DOHH2 (cell line): ENCODE measurements at regions not wholly inside any gene's neighbourhood (a gene's known extent, or its start where the extent isn't known, plus 50 kb on each side); places are given as distances from the start of the nearest gene placed in this dataset.
"Not testable (repeated sequence)": the region's sequence is repeated elsewhere in the genome, so short reads cannot be mapped to it uniquely, and the experiment has no call there.

ENCODE experiments used
- H3F3A ChIP-seq: fragments of 200-600 bp; sonication (generic), shearing (Covaris generic); 2 replicates; pipeline ENCODE4 v1.6.0; 2016; ENCODE audit warnings: antibody characterized with exemption, mild to moderate bottlenecking; ENCODE audit not compliant: control insufficient read depth, insufficient read depth
- H3K27ac ChIP-seq: fragments of 200-600 bp; sonication (generic); 2 replicates; pipeline ENCODE4 v1.5.1; 2014; ENCODE audit warnings: low read depth, mild to moderate bottlenecking, low read length, moderate library complexity
- H3K27me3 ChIP-seq: fragments of 200-600 bp; sonication (generic); 2 replicates; pipeline ENCODE4 v1.6.1; 2014; ENCODE audit warnings: mild to moderate bottlenecking, low read length, mixed read lengths; ENCODE audit not compliant: control insufficient read depth
- H3K36me3 ChIP-seq: fragments of 200-600 bp; sonication (generic); 2 replicates; pipeline ENCODE4 v1.6.1; 2014; ENCODE audit warnings: mild to moderate bottlenecking, low read length, moderate library complexity, mixed read lengths; ENCODE audit not compliant: control insufficient read depth
- H3K4me1 ChIP-seq: fragments of 200-600 bp; sonication (generic); 2 replicates; pipeline ENCODE4 v1.6.1; 2014; ENCODE audit warnings: mild to moderate bottlenecking, low read length, mixed read lengths; ENCODE audit not compliant: control insufficient read depth
- H3K4me2 ChIP-seq: fragments of 200-600 bp; sonication (generic); 2 replicates; pipeline ENCODE4 v1.6.0; 2014; ENCODE audit warnings: mild to moderate bottlenecking, low read length, moderate library complexity
- H3K4me3 ChIP-seq: fragments of 200-600 bp; sonication (generic); 2 replicates; pipeline ENCODE4 v1.5.1; 2014; ENCODE audit warnings: mild to moderate bottlenecking, low read length, mixed read lengths
- H3K79me2 ChIP-seq: fragments of 200-600 bp; sonication (generic); 2 replicates; pipeline ENCODE4 v1.6.1; 2014; ENCODE audit warnings: mild to moderate bottlenecking, low read length, mixed read lengths; ENCODE audit not compliant: control insufficient read depth
- H3K9me2 ChIP-seq: fragments of 200-600 bp; sonication (generic); replicated peaks from 2 replicates; pipeline ENCODE4 v1.6.1; 2014; ENCODE audit warnings: mild to moderate bottlenecking, low read length, mixed read lengths; ENCODE audit not compliant: control insufficient read depth
- H3K9me3 ChIP-seq: fragments of 200-600 bp; sonication (generic); 2 replicates; pipeline ENCODE4 v1.6.1; 2014; ENCODE audit warnings: antibody characterized with exemption, low read length, mixed read lengths; ENCODE audit not compliant: control insufficient read depth, insufficient read depth
- H4K20me1 ChIP-seq: fragments of 200-600 bp; sonication (generic); 2 replicates; pipeline ENCODE4 v1.6.0; 2014; ENCODE audit warnings: low read depth, mild to moderate bottlenecking, antibody characterized with exemption, low read length, moderate library complexity; ENCODE audit not compliant: control insufficient read depth, insufficient read depth
- CTCF ChIP-seq: fragments of 200-600 bp; sonication (generic); IDR thresholded peaks from one replicate; pipeline ENCODE4 v1.5.1; 2014; ENCODE audit warnings: antibody characterized with exemption, mild to moderate bottlenecking, low read depth, low read length; ENCODE audit not compliant: poor library complexity, severe bottlenecking
- EZH2phosphoT487 ChIP-seq: fragments of 200-600 bp; sonication (generic); IDR thresholded peaks from 2 replicates; pipeline ENCODE4 v1.6.1; 2017; ENCODE audit warnings: borderline replicate concordance, mild to moderate bottlenecking, antibody characterized with exemption, low read length, moderate library complexity, mixed read lengths

GRCh38 chr4:118410138-118410537 lies 57.3 kb upstream of the PRSS12 start:
- H3K9me3 ChIP-seq: no peaks in the 10 kb centered on the region
- H3K79me2 ChIP-seq: no peaks in the 10 kb centered on the region
- H3K36me3 ChIP-seq: no peaks in the 10 kb centered on the region
- no peak for TF ChIP-seq CTCF
- TF ChIP-seq EZH2phosphoT487: no peak
- H3K27ac ChIP-seq: no peak overlapping the region
- no peaks in the 10 kb centered on the region for H4K20me1 ChIP-seq
- H3K27me3 ChIP-seq: no peaks in the 10 kb centered on the region
- H3K4me3 ChIP-seq: no peak overlapping the region
- H3F3A ChIP-seq: no peaks in the 10 kb centered on the region
- H3K9me2 ChIP-seq: no peaks in the 10 kb centered on the region
- no peaks in the 10 kb centered on the region for H3K4me1 ChIP-seq
- no peak overlapping the region for H3K4me2 ChIP-seq

DNA sequence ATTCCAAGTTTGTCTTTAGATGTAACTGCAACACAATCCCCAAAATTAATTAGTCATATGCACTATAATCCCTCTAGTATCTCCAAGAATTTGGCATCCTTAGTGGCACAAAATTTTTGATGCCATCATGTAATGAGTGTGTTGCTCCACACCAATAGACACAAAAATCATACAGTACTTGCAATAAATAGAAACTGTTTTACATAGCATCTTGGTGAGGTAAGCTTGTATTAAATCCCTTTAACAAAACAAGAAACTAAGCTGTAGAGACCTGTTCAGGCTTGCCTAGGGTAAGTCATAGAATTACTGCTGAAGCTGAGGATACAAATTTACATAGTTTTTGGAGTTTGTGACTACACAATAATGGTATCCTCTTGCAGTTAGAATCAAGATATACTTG lies 64.5 kb upstream of the PRSS12 start:
- Histone ChIP-seq H3K79me2 (no peaks in the 10 kb centered on the region), H3K36me3 (no peaks in the 10 kb centered on the region), H3K27me3 (no peaks in the 10 kb centered on the region; the same call in 1 of the 2 replicates), H4K20me1 (no peaks in the 10 kb centered on the region), H3F3A (no peaks in the 10 kb centered on the region), H3K4me1 (no peaks in the 10 kb centered on the region), H3K9me3 (no peaks in the 10 kb centered on the region), H3K4me3 (no peak overlapping the region), H3K9me2 (no peaks in the 10 kb centered on the region), H3K27ac (no peak overlapping the region), H3K4me2 (no peak overlapping the region)
- TF ChIP-seq CTCF: no peak
- TF ChIP-seq EZH2phosphoT487: no peak

DNA sequence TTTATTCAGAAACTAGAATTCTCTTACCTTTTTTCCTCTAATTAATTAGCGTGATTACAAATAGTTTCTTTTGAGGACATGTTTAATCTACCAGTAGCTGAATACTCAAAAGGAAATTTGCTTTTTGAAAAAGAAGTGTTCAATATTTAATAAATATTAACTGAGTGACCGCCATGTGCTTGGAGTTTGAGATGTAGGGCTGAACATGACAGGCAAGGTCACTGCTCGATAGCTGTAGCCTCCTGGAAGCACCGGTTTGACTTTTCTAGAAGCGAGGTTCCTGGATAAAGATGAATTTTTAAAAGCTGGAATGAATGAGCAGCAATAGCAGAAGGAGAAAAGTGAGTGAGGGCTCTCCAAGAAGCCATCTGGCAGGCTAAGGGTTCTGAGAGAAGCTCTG lies 65.0 kb upstream of the PRSS12 start:
- not testable (repeated sequence) for H3K27me3 ChIP-seq, H3K36me3 ChIP-seq, H3K4me2 ChIP-seq

DNA sequence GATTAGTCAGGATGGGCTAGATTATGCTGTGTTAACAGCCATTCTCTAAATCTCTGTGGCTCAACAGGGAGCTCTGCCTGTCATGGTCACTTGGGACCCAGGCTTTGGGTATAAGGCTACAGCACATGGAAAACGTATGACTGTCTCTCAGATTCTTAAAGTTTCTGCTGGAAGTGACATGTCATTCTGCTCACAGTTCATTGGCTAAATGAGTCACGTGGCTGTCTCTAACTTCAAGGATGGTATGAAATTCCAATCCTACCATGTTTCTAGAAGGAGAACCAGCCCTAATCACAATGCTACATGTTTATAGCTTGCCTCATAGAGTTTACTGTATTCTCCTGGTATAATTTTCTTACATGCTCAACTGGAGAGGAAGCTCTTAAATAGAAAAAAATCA lies 65.6 kb upstream of the PRSS12 start:
- not testable (repeated sequence) for H3K4me2 ChIP-seq, H3K9me3 ChIP-seq, H3K36me3 ChIP-seq, H4K20me1 ChIP-seq, H3K4me3 ChIP-seq, H3K27me3 ChIP-seq, H3K4me1 ChIP-seq, H3K9me2 ChIP-seq, H3K27ac ChIP-seq, H3F3A ChIP-seq, H3K79me2 ChIP-seq

More for the DNA sequence above, 65.0 kb upstream of the PRSS12 start:
- H3K4me3 ChIP-seq, H3K9me2 ChIP-seq, H3K27ac ChIP-seq, H3K79me2 ChIP-seq, H3K9me3 ChIP-seq, H3K4me1 ChIP-seq, H3F3A ChIP-seq, H4K20me1 ChIP-seq: not testable (repeated sequence)

DNA sequence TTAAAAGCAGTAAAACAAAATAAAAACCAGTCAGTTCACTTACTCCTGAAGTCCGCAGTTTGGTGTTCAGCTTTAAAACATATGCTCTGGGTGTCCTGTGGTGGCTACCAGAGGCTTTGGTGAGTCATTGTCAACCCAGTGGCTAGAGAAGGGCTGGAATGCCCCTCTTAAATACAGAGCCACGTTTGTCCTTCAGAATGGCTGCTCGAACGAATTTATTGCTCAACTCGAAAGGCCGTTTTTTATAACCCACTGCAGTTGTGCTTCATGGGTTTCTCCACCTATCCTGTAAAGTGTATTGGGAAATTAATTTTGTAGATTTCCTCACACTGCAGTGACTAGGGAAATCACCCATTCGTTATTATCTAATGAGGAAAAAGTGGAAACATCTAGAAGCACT lies 66.8 kb upstream of the PRSS12 start:
- not testable (repeated sequence) for H3K4me2 ChIP-seq, H3K27me3 ChIP-seq, H3K9me2 ChIP-seq, H3K4me3 ChIP-seq, H3K4me1 ChIP-seq, H3K36me3 ChIP-seq, H4K20me1 ChIP-seq, H3K27ac ChIP-seq, H3F3A ChIP-seq, H3K79me2 ChIP-seq, H3K9me3 ChIP-seq

- H3K27me3 ChIP-seq, H4K20me1 ChIP-seq: not testable (repeated sequence)
These were observed 71.3 kb upstream of the PRSS12 start for GRCh38 chr4:118424062-118424461.

DNA sequence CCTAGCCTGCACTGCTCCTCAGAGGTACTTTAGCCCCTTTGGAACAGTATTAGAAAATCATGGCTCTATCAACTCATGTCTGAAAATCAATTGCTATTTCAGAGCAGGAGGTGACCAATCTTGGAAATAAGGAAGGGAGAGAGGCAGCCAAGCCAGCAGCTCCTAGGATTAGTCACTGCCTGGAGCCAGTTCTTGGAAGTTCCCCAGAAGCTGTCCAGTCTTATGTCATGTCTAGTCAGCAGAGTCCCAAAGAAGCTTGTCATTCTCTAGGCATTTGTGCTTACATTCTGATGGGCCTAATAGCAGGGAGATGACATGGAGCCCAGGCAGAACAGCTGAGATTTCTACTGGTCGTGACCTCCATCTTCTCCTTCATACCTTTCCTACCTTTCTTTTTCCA lies 76.1 kb upstream of the PRSS12 start:
- H3K27me3 ChIP-seq, H4K20me1 ChIP-seq, H3K4me2 ChIP-seq, H3K36me3 ChIP-seq, H3F3A ChIP-seq, H3K9me3 ChIP-seq, H3K27ac ChIP-seq, H3K9me2 ChIP-seq, H3K4me1 ChIP-seq, H3K4me3 ChIP-seq, H3K79me2 ChIP-seq: not testable (repeated sequence)

More at GRCh38 chr4:118424062-118424461, 71.3 kb upstream of the PRSS12 start:
- not testable (repeated sequence) for H3K9me3 ChIP-seq, H3K27ac ChIP-seq, H3F3A ChIP-seq, H3K4me3 ChIP-seq, H3K4me1 ChIP-seq, H3K9me2 ChIP-seq, H3K36me3 ChIP-seq, H3K4me2 ChIP-seq, H3K79me2 ChIP-seq
